ENCODE measurements at regions not wholly inside any gene's neighbourhood (a gene's known extent, or its start where the extent isn't known, plus 50 kb on each side); places are given as distances from the start of the nearest gene placed in this dataset.

DNA sequence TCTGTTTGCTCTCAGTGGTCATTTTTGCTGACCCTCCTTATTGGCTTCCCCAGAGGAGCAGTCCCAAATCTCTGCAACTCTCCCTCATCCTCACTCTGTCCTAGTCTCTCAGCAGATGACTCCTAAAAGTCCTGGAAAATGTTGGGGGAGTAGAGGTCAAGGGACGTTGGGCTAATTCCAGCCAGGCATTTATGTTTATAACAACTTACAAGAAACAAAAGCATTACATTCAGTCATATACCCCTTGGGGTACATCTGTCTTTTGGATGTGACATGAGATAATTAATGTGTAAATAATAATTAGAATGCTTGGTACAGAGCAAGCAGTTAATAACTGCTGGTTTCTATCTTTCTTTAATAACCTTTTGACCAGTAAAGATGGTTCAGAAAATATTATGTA, 176.2 kb downstream of the YTHDC2 start (continued):
- TF ChIP-seq, protein P1, sequence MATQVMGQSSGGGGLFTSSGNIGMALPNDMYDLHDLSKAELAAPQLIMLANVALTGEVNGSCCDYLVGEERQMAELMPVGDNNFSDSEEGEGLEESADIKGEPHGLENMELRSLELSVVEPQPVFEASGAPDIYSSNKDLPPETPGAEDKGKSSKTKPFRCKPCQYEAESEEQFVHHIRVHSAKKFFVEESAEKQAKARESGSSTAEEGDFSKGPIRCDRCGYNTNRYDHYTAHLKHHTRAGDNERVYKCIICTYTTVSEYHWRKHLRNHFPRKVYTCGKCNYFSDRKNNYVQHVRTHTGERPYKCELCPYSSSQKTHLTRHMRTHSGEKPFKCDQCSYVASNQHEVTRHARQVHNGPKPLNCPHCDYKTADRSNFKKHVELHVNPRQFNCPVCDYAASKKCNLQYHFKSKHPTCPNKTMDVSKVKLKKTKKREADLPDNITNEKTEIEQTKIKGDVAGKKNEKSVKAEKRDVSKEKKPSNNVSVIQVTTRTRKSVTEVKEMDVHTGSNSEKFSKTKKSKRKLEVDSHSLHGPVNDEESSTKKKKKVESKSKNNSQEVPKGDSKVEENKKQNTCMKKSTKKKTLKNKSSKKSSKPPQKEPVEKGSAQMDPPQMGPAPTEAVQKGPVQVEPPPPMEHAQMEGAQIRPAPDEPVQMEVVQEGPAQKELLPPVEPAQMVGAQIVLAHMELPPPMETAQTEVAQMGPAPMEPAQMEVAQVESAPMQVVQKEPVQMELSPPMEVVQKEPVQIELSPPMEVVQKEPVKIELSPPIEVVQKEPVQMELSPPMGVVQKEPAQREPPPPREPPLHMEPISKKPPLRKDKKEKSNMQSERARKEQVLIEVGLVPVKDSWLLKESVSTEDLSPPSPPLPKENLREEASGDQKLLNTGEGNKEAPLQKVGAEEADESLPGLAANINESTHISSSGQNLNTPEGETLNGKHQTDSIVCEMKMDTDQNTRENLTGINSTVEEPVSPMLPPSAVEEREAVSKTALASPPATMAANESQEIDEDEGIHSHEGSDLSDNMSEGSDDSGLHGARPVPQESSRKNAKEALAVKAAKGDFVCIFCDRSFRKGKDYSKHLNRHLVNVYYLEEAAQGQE (IDR thresholded peaks at IDR 0.05; ENCODE audit: low read depth) = no peak
- TF ChIP-seq CEBPB (IDR thresholded peaks at IDR 0.05; ENCODE audit: low read depth) = no peak
- TF ChIP-seq, protein P2, sequence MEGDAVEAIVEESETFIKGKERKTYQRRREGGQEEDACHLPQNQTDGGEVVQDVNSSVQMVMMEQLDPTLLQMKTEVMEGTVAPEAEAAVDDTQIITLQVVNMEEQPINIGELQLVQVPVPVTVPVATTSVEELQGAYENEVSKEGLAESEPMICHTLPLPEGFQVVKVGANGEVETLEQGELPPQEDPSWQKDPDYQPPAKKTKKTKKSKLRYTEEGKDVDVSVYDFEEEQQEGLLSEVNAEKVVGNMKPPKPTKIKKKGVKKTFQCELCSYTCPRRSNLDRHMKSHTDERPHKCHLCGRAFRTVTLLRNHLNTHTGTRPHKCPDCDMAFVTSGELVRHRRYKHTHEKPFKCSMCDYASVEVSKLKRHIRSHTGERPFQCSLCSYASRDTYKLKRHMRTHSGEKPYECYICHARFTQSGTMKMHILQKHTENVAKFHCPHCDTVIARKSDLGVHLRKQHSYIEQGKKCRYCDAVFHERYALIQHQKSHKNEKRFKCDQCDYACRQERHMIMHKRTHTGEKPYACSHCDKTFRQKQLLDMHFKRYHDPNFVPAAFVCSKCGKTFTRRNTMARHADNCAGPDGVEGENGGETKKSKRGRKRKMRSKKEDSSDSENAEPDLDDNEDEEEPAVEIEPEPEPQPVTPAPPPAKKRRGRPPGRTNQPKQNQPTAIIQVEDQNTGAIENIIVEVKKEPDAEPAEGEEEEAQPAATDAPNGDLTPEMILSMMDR (IDR thresholded peaks at IDR 0.05 in 2 of 3, conservative IDR thresholded peaks at IDR 0.05 in 1 of 3; ENCODE audit: borderline replicate concordance in 1 of 3, insufficient read depth in 1 of 3, low read depth in 2 of 3, low read length in 2 of 3) = no peak
- TF ChIP-seq ELF1 (IDR thresholded peaks at IDR 0.05; ENCODE audit: borderline replicate concordance, low read depth) = no peak

DNA sequence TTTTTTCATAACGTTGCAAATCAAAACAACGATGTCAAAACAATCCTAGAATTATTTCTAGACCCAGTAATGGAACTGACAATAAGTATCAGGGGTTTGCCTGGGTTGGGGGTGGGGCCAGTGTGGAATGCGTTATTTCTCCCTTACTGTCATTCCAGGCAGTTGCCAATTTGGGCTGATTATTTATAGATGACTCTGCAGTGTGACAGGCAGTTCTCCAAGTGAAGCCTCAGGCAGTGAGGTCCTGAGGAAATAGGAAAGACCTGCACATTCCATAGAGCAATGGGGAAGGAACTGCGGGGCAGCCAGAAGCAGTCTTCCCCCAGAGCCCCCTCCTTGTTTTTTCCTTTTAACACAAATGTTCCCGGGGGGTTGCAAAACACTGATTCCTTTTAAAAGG, 179.0 kb downstream of the YTHDC2 start:
- intact Hi-C loops (cut with micrococcal nuclease) = no loop called here
- Histone ChIP-seq H2AFZ (ENCODE audit: low read depth, low read length, poor library complexity, severe bottlenecking) (no peak overlapping the region), H3K79me2 (ENCODE audit: insufficient read depth, low read length) (no peaks in the 10 kb centered on the region), H3K4me3 (replicated peaks in 1 of 2; ENCODE audit: low read depth in 1 of 2, low read length in 2 of 2) (no peak overlapping the region), H3K4me2 (ENCODE audit: low read length) (no peak overlapping the region), H3K36me3 (ENCODE audit: control insufficient read depth in 1 of 2, insufficient read depth in 2 of 2, low read length in 2 of 2) (no peaks in the 10 kb centered on the region), H3K27me3 (ENCODE audit: insufficient read depth, low read length) (peaks cover 67% of the 10 kb centered on the region), H3K9me2 (ENCODE audit: insufficient read depth) (no peaks in the 10 kb centered on the region), H3K4me1 (ENCODE audit: control insufficient read depth in 1 of 2, insufficient read depth in 2 of 2, low read length in 2 of 2) (no peaks in the 10 kb centered on the region), H4K20me1 (ENCODE audit: insufficient read depth) (no peaks in the 10 kb centered on the region), H3K27ac (ENCODE audit: low read depth, low read length) (no peak overlapping the region), H3K9ac (ENCODE audit: low read length) (no peak overlapping the region), H3K9me3 (ENCODE audit: control insufficient read depth in 1 of 2, insufficient read depth in 1 of 2, low read depth in 1 of 2, low read length in 2 of 2) (no peaks in the 10 kb centered on the region)
- DNase-seq (ENCODE audit: low read depth, low spot score) (no peak), ATAC-seq (no peak)
- RAD21 ChIA-PET (ENCODE audit: low non-redundant PET in 1 of 2, low total read pairs in 2 of 2, uncharacterized antibody in 2 of 2, unreplicated experiment in 2 of 2) = no interaction called here
- POLR2A ChIA-PET = no interaction called here
- TF ChIP-seq SRF (IDR thresholded peaks at IDR 0.05; ENCODE audit: low read depth) (no peak), CBX3 (IDR thresholded peaks at IDR 0.05; ENCODE audit: low read depth) (no peak), POLR2AphosphoS5 (IDR thresholded peaks at IDR 0.05; ENCODE audit: low read depth, low read length) (no peak), RAD21 (IDR thresholded peaks at IDR 0.05; ENCODE audit: low read depth) (no peak), ELF1 (IDR thresholded peaks at IDR 0.05; ENCODE audit: borderline replicate concordance, low read depth) (no peak), CEBPB (IDR thresholded peaks at IDR 0.05; ENCODE audit: low read depth) (no peak), EZH2 (IDR thresholded peaks at IDR 0.05) (no peak), POLR2A (IDR thresholded peaks at IDR 0.05; ENCODE audit: borderline replicate concordance, extremely low read depth, insufficient read depth, insufficient read length) (no peak), ZNF274 (IDR thresholded peaks at IDR 0.05; ENCODE audit: low read depth, low read length) (no peak), FOSL1 (IDR thresholded peaks at IDR 0.05; ENCODE audit: low read depth) (no peak)
- TF ChIP-seq, protein P3, sequence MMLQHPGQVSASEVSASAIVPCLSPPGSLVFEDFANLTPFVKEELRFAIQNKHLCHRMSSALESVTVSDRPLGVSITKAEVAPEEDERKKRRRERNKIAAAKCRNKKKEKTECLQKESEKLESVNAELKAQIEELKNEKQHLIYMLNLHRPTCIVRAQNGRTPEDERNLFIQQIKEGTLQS (IDR thresholded peaks at IDR 0.05) = no peak
- TF ChIP-seq, protein P4, sequence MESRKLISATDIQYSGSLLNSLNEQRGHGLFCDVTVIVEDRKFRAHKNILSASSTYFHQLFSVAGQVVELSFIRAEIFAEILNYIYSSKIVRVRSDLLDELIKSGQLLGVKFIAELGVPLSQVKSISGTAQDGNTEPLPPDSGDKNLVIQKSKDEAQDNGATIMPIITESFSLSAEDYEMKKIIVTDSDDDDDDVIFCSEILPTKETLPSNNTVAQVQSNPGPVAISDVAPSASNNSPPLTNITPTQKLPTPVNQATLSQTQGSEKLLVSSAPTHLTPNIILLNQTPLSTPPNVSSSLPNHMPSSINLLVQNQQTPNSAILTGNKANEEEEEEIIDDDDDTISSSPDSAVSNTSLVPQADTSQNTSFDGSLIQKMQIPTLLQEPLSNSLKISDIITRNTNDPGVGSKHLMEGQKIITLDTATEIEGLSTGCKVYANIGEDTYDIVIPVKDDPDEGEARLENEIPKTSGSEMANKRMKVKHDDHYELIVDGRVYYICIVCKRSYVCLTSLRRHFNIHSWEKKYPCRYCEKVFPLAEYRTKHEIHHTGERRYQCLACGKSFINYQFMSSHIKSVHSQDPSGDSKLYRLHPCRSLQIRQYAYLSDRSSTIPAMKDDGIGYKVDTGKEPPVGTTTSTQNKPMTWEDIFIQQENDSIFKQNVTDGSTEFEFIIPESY (IDR thresholded peaks at IDR 0.05; ENCODE audit: extremely low read depth, insufficient replicate concordance, low read length) = no peak
- TF ChIP-seq, protein P2 (IDR thresholded peaks at IDR 0.05 in 2 of 3, conservative IDR thresholded peaks at IDR 0.05 in 1 of 3; ENCODE audit: borderline replicate concordance in 1 of 3, insufficient read depth in 1 of 3, low read depth in 2 of 3, low read length in 2 of 3) = no peak
- TF ChIP-seq, protein P5, sequence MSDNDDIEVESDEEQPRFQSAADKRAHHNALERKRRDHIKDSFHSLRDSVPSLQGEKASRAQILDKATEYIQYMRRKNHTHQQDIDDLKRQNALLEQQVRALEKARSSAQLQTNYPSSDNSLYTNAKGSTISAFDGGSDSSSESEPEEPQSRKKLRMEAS (IDR thresholded peaks at IDR 0.05) = no peak
- BruUV-seq (replicated peaks) = no TSS peak
- CTCF ChIA-PET = no interaction called here
